ENCODE measurements at regions not wholly inside any gene's neighbourhood (a gene's known extent, or its start where the extent isn't known, plus 50 kb on each side); places are given as distances from the start of the nearest gene placed in this dataset.

GRCh38 chr18:44246001-44246400 lies 434.7 kb upstream of the SETBP1 start:
- no peak for TF ChIP-seq CTCF (IDR thresholded peaks at IDR 0.05)
- no peak for TF ChIP-seq EZH2 (IDR thresholded peaks at IDR 0.05; ENCODE audit: borderline replicate concordance, insufficient read depth, low read depth, low read length, poor library complexity, severe bottlenecking)

Data from B cell (primary cell).